GM18861 (cell line): ENCODE measurements at regions not wholly inside any gene's neighbourhood (a gene's known extent, or its start where the extent isn't known, plus 50 kb on each side); places are given as distances from the start of the nearest gene placed in this dataset.
"Not testable (repeated sequence)": the region's sequence is repeated elsewhere in the genome, so short reads cannot be mapped to it uniquely, and the experiment has no call there.

ENCODE experiments used
- ATAC-seq: cut with Tn5 transposase; IDR thresholded peaks from one replicate; pipeline ENCODE4 v1.9.1; 2021; ENCODE audit not compliant: unreplicated experiment

- no peak for ATAC-seq
Measured at GRCh38 chr12:86647800-86648199, 391.6 kb upstream of the MGAT4C start.

- ATAC-seq, result no peak
Measured at GRCh38 chr12:86634456-86635410, 378.5 kb upstream of the MGAT4C start.

- ATAC-seq, result no peak
Measured at GRCh38 chr12:86627001-86627400, 370.8 kb upstream of the MGAT4C start.

GRCh38 chr12:86623267-86623666 lies 367.1 kb upstream of the MGAT4C start:
- ATAC-seq, result no peak

GRCh38 chr12:86621957-86622356 lies 365.8 kb upstream of the MGAT4C start:
- ATAC-seq, result no peak

- ATAC-seq, result no peak
Measured at GRCh38 chr12:86613311-86613710, 357.1 kb upstream of the MGAT4C start.

- ATAC-seq, result no peak
Measured at GRCh38 chr12:86608638-86609037, 352.4 kb upstream of the MGAT4C start.

- no peak for ATAC-seq
Measured at GRCh38 chr12:86601550-86602308, 345.5 kb upstream of the MGAT4C start.

GRCh38 chr12:86600664-86601231 lies 344.6 kb upstream of the MGAT4C start:
- ATAC-seq, result no peak

GRCh38 chr12:86597431-86597830 lies 341.2 kb upstream of the MGAT4C start:
- no peak for ATAC-seq

GRCh38 chr12:86590296-86590695 lies 334.1 kb upstream of the MGAT4C start:
- ATAC-seq, result no peak

- ATAC-seq, result no peak
Measured at GRCh38 chr12:86574143-86574542, 318.0 kb upstream of the MGAT4C start.

GRCh38 chr12:86572455-86572854 lies 316.3 kb upstream of the MGAT4C start:
- no peak for ATAC-seq

- ATAC-seq, result no peak
Measured at GRCh38 chr12:86565038-86565437, 308.8 kb upstream of the MGAT4C start.

GRCh38 chr12:86555491-86555890 lies 299.3 kb upstream of the MGAT4C start:
- not testable (repeated sequence) for ATAC-seq

GRCh38 chr12:86551146-86551571 lies 295.0 kb upstream of the MGAT4C start:
- no peak for ATAC-seq

GRCh38 chr12:86550218-86551145 lies 294.3 kb upstream of the MGAT4C start:
- ATAC-seq, result no peak

GRCh38 chr12:86543716-86544115 lies 287.5 kb upstream of the MGAT4C start:
- ATAC-seq, result no peak

GRCh38 chr12:86530996-86531655 lies 274.9 kb upstream of the MGAT4C start:
- ATAC-seq, result no peak

GRCh38 chr12:86526060-86526595 lies 269.9 kb upstream of the MGAT4C start:
- ATAC-seq, result no peak
